ENCODE measurements at regions not wholly inside any gene's neighbourhood (a gene's known extent, or its start where the extent isn't known, plus 50 kb on each side); places are given as distances from the start of the nearest gene placed in this dataset.
"Not testable (repeated sequence)": the region's sequence is repeated elsewhere in the genome, so short reads cannot be mapped to it uniquely, and the experiment has no call there.

DNA sequence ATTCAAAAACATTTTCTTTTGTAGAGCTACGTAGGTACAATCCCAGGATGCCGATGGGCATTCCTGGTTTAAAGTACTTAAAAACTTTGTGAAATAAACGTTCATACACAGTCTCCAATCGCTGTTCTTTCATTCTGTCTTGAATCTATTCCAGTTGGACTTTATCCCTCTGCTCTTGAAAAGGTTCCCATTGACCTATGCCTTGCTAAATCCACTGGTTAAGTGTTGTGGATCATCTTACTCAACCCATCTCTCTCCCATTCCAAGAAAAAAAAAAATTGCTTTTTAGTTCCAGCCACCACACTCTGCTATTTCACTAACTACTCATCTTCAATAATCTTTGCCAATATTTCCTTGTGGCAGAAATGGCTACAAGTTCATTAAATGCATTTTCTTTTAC lies 542.3 kb upstream of the GRIA3 start:
- ChIA-PET CTCF (no interaction called here), SMC1A (ENCODE audit: uncharacterized antibody, unreplicated experiment) (no interaction called here), RAD21 (ENCODE audit: unreplicated experiment) (no interaction called here), POLR2A (no interaction called here)
- Histone ChIP-seq H3K4me2 (ENCODE audit: control insufficient read depth, insufficient read depth) (no peak overlapping the region), H3K27me3 (replicated peaks in 1 of 2; ENCODE audit: control insufficient read depth in 2 of 2, insufficient read depth in 2 of 2, low read length in 1 of 2) (no peaks in the 10 kb centered on the region), H2AFZ (ENCODE audit: control insufficient read depth, low read depth, low read length) (no peak overlapping the region), H3K36me3 (ENCODE audit: control insufficient read depth in 2 of 2, insufficient read depth in 2 of 2, low read length in 1 of 2) (no peaks in the 10 kb centered on the region), H3K9me3 (replicated peaks; ENCODE audit: control insufficient read depth, insufficient read depth, low read length) (no peaks in the 10 kb centered on the region), H3K4me3 (no peak overlapping the region), H3K79me2 (ENCODE audit: control insufficient read depth, insufficient read depth, low read length) (no peaks in the 10 kb centered on the region), H3K9ac (ENCODE audit: control insufficient read depth, insufficient read depth, low read length) (no peak overlapping the region), H3K4me1 (ENCODE audit: control insufficient read depth, insufficient read depth, low read length) (no peaks in the 10 kb centered on the region), H4K20me1 (ENCODE audit: control insufficient read depth, insufficient read depth) (no peaks in the 10 kb centered on the region), H3K27ac (ENCODE audit: control insufficient read depth, insufficient read depth) (no peak overlapping the region)
- intact Hi-C loops (cut with micrococcal nuclease; ENCODE audit: unreplicated experiment) (no loop called here), in situ Hi-C loops (cut with MboI) (no loop called here)
- FAIRE-seq (no peak), ATAC-seq (no peak), DNase-seq (ENCODE audit: low read depth, low spot score) (no peak)
- WGBS (ENCODE audit: insufficient coverage, insufficient replicate concordance, low lambda C conversion rate, missing lambda C conversion rate), result 2% methylated on average over 4 of the region's 4 CpGs
- BruUV-seq (replicated peaks), result no TSS peak
- TF ChIP-seq RAD21 (IDR thresholded peaks at IDR 0.05; ENCODE audit: insufficient read depth, low read depth, low read length) (no peak), CEBPB (IDR thresholded peaks at IDR 0.05; ENCODE audit: borderline replicate concordance in 1 of 2, low read depth in 2 of 2, low read length in 2 of 2) (no peak), STAT1 (conservative IDR thresholded peaks at IDR 0.05) (no peak), NFYB (IDR thresholded peaks at IDR 0.05; ENCODE audit: insufficient read depth, low read depth, low read length) (no peak), RBBP5 (conservative IDR thresholded peaks at IDR 0.05) (no peak), NR2F1 (conservative IDR thresholded peaks at IDR 0.05) (no peak), ATF7 (IDR thresholded peaks at IDR 0.05; ENCODE audit: low read depth) (no peak), PAX5 (IDR thresholded peaks at IDR 0.05; ENCODE audit: borderline replicate concordance, low read depth, low read length) (no peak)

DNA sequence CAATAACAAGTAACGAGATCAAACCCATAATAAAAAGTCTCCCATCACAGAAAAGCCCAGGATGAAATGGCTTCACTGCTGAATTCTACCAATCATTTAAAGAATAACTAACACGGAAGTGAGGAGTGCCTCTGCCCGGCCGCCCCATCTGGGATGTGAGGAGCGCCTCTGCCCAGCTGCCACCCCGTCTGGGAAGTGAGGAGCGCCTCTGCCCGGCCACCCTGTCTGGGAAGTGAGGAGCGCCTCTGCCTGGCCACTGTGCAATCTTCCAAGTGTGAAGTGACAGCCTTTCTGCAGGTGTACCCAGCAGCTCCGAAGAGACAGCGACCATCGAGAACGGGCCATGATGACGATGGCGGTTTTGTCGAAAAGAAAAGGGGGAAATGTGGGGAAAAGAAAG lies 528.8 kb upstream of the GRIA3 start:
- SMC1A ChIA-PET (ENCODE audit: uncharacterized antibody, unreplicated experiment); H3K9me3 ChIP-seq (replicated peaks; ENCODE audit: control insufficient read depth, insufficient read depth, low read length); H3K27ac ChIP-seq (ENCODE audit: control insufficient read depth, insufficient read depth); DNase-seq (ENCODE audit: low read depth, low spot score); H3K4me2 ChIP-seq (ENCODE audit: control insufficient read depth, insufficient read depth); POLR2A ChIA-PET; ATAC-seq; H3K4me1 ChIP-seq (ENCODE audit: control insufficient read depth, insufficient read depth, low read length); CTCF ChIA-PET; H2AFZ ChIP-seq (ENCODE audit: control insufficient read depth, low read depth, low read length); H4K20me1 ChIP-seq (ENCODE audit: control insufficient read depth, insufficient read depth); in situ Hi-C loops (cut with MboI); BruUV-seq (replicated peaks); FAIRE-seq; H3K4me3 ChIP-seq; intact Hi-C loops (cut with micrococcal nuclease; ENCODE audit: unreplicated experiment); H3K27me3 ChIP-seq (replicated peaks in 1 of 2; ENCODE audit: control insufficient read depth in 2 of 2, insufficient read depth in 2 of 2, low read length in 1 of 2); RAD21 ChIA-PET (ENCODE audit: unreplicated experiment); H3K79me2 ChIP-seq (ENCODE audit: control insufficient read depth, insufficient read depth, low read length); H3K9ac ChIP-seq (ENCODE audit: control insufficient read depth, insufficient read depth, low read length); H3K36me3 ChIP-seq (ENCODE audit: control insufficient read depth in 2 of 2, insufficient read depth in 2 of 2, low read length in 1 of 2): not testable (repeated sequence)
- 42% methylated on average over 13 of the region's 16 CpGs for WGBS (ENCODE audit: insufficient coverage, insufficient replicate concordance, low lambda C conversion rate, missing lambda C conversion rate)

All from GM12878 (cell line).